Activated B cell treated with CpG ODN at 0.5 μM for 24 hours (primary cell): ENCODE measurements at regions not wholly inside any gene's neighbourhood (a gene's known extent, or its start where the extent isn't known, plus 50 kb on each side); places are given as distances from the start of the nearest gene placed in this dataset.

ENCODE experiments used
- ATAC-seq: fragments of 200-7000 bp; cut with Tn5 transposase; one replicate; pipeline ENCODE4 v1.10.0; 2021; ENCODE audit warnings: low read depth, mild to moderate bottlenecking, moderate library complexity
- CTCF ChIA-PET: fragments of 350-600 bp; sonication (Branson Sonifier 250); formaldehyde crosslinking; loops from one replicate; lab custom pipeline; 2021; ENCODE audit warnings: antibody characterized with exemption; lab: Charles Lee
- POLR2A ChIA-PET: fragments of 350-600 bp; sonication (Branson Sonifier 250); formaldehyde crosslinking; loops from one replicate; lab custom pipeline; 2021; ENCODE audit warnings: antibody characterized with exemption; lab: Charles Lee
- DNase-seq: peaks from one replicate; pipeline ENCODE4 v3.0.0; 2022
- H3K27ac Mint-ChIP-seq: one replicate; pipeline ENCODE4 v1.8.0; 2020; ENCODE audit warnings: mixed read lengths
- H3K27me3 Mint-ChIP-seq: one replicate; pipeline ENCODE4 v1.8.0; 2021; ENCODE audit warnings: mixed read lengths
- H3K36me3 Mint-ChIP-seq: one replicate; pipeline ENCODE4 v1.8.0; 2021; ENCODE audit warnings: low read depth, mixed read lengths
- H3K4me1 Mint-ChIP-seq: one replicate; pipeline ENCODE4 v1.8.0; 2021; ENCODE audit warnings: mixed read lengths
- H3K4me3 Mint-ChIP-seq: one replicate; pipeline ENCODE4 v1.8.0; 2020; ENCODE audit warnings: mild to moderate bottlenecking, mixed read lengths
- H3K9me3 Mint-ChIP-seq: one replicate; pipeline ENCODE4 v1.8.0; 2020; ENCODE audit warnings: mixed read lengths
- CTCF ChIP-seq: fragments of 200-600 bp; IDR thresholded peaks from one replicate; pipeline ENCODE4 v1.8.0; 2022; ENCODE audit warnings: antibody characterized with exemption, mild to moderate bottlenecking
- intact Hi-C: fragments of 100-400 bp; cut with micrococcal nuclease; formaldehyde crosslinking; loops from one replicate; pipeline ENCODE4 v1.15.1; 2024

- no peaks in the 10 kb centered on the region for H3K4me1 Mint-ChIP-seq
- POLR2A ChIA-PET = no interaction called here
- no peak overlapping the region for H3K4me3 Mint-ChIP-seq
- intact Hi-C loops = no loop called here
- no peaks in the 10 kb centered on the region for H3K9me3 Mint-ChIP-seq
- H3K36me3 Mint-ChIP-seq = no peaks in the 10 kb centered on the region
- no peaks in the 10 kb centered on the region for H3K27me3 Mint-ChIP-seq
- no peak for DNase-seq
- H3K27ac Mint-ChIP-seq = no peak overlapping the region
- ATAC-seq = no peak
- CTCF ChIA-PET = no interaction called here
- TF ChIP-seq CTCF = no peak
Observed at GRCh38 chr4:159432436-159432835, 329.6 kb downstream of the RAPGEF2 start.

GRCh38 chr4:159433337-159433736, 330.5 kb downstream of the RAPGEF2 start:
- no peaks in the 10 kb centered on the region for H3K36me3 Mint-ChIP-seq
- ChIA-PET CTCF (no interaction called here), POLR2A (no interaction called here)
- no peaks in the 10 kb centered on the region for H3K27me3 Mint-ChIP-seq
- no peak overlapping the region for H3K27ac Mint-ChIP-seq
- no peak overlapping the region for H3K4me3 Mint-ChIP-seq
- no peak for DNase-seq
- no peak for ATAC-seq
- intact Hi-C loops = no loop called here
- no peaks in the 10 kb centered on the region for H3K4me1 Mint-ChIP-seq
- no peak for TF ChIP-seq CTCF
- no peaks in the 10 kb centered on the region for H3K9me3 Mint-ChIP-seq

- H3K36me3 Mint-ChIP-seq = no peaks in the 10 kb centered on the region
- H3K4me1 Mint-ChIP-seq = no peaks in the 10 kb centered on the region
- H3K27me3 Mint-ChIP-seq = no peaks in the 10 kb centered on the region
- ATAC-seq = no peak
- CTCF ChIA-PET = no interaction called here
- intact Hi-C loops = no loop called here
- no peak overlapping the region for H3K4me3 Mint-ChIP-seq
- TF ChIP-seq CTCF = no peak
- POLR2A ChIA-PET = no interaction called here
- no peaks in the 10 kb centered on the region for H3K9me3 Mint-ChIP-seq
- no peak overlapping the region for H3K27ac Mint-ChIP-seq
- DNase-seq = no peak
Observed at GRCh38 chr4:159434114-159434870, 331.4 kb downstream of the RAPGEF2 start.

GRCh38 chr4:159434871-159435241, 332.0 kb downstream of the RAPGEF2 start:
- H3K9me3 Mint-ChIP-seq = no peaks in the 10 kb centered on the region
- ChIA-PET POLR2A (no interaction called here), CTCF (no interaction called here)
- no peak for ATAC-seq
- no peak for DNase-seq
- intact Hi-C loops = no loop called here
- no peaks in the 10 kb centered on the region for H3K36me3 Mint-ChIP-seq
- TF ChIP-seq CTCF = no peak
- no peak overlapping the region for H3K4me3 Mint-ChIP-seq
- H3K27me3 Mint-ChIP-seq = no peaks in the 10 kb centered on the region
- H3K4me1 Mint-ChIP-seq = no peaks in the 10 kb centered on the region
- no peak overlapping the region for H3K27ac Mint-ChIP-seq

GRCh38 chr4:159435561-159436023, 332.7 kb downstream of the RAPGEF2 start:
- no peak for ATAC-seq
- Mint-ChIP-seq H3K9me3 (no peaks in the 10 kb centered on the region), H3K4me3 (no peak overlapping the region)

More at GRCh38 chr4:159435561-159436023, 332.7 kb downstream of the RAPGEF2 start:
- no peaks in the 10 kb centered on the region for H3K27me3 Mint-ChIP-seq
- no peak for TF ChIP-seq CTCF
- H3K36me3 Mint-ChIP-seq = no peaks in the 10 kb centered on the region
- ChIA-PET CTCF (no interaction called here), POLR2A (no interaction called here)
- no peaks in the 10 kb centered on the region for H3K4me1 Mint-ChIP-seq
- H3K27ac Mint-ChIP-seq = no peak overlapping the region
- intact Hi-C loops = no loop called here
- DNase-seq = no peak
